PC-9 (cell line): ENCODE measurements at regions not wholly inside any gene's neighbourhood (a gene's known extent, or its start where the extent isn't known, plus 50 kb on each side); places are given as distances from the start of the nearest gene placed in this dataset.

Experiments used
- BruUV-seq: library from RNA; stranded (reverse); fragments of 400-500 nt; replicated peaks from 2 replicates; lab custom pipeline; 2021; lab: Mats Ljungman, UMichigan
- CTCF ChIA-PET: fragments of 300-600 bp; sonication (Branson Sonifier 250); formaldehyde crosslinking; loops from one replicate; lab custom pipeline; 2022; ENCODE audit warnings: antibody characterized with exemption; lab: Charles Lee
- POLR2A ChIA-PET: fragments of 300-600 bp; sonication (Branson Sonifier 250); formaldehyde crosslinking; loops from one replicate; lab custom pipeline; 2022; ENCODE audit warnings: antibody characterized with exemption; ENCODE audit not compliant: unreplicated experiment; lab: Charles Lee
- DNase-seq, 2 experiments: peaks; one replicate each; pipeline versions ENCODE4 v3.0.0 to v3.0.0-alpha.2; 2015 to 2022; ENCODE audit warnings: mixed read lengths in 1 of 2
- H2AFZ ChIP-seq: fragments of 200-600 bp; sonication (generic); 2 replicates; pipeline ENCODE4 v1.8.1; 2017; ENCODE audit warnings: antibody characterized with exemption
- H3F3A ChIP-seq: fragments of 200-600 bp; sonication (generic); 2 replicates; pipeline ENCODE4 v1.8.1; 2017; ENCODE audit warnings: antibody characterized with exemption, mild to moderate bottlenecking, low read depth; ENCODE audit not compliant: insufficient read depth
- H3K27ac ChIP-seq: fragments of 200-600 bp; sonication (generic); 2 replicates; pipeline ENCODE4 v1.6.1; 2016; ENCODE audit warnings: mixed run types
- H3K27me3 ChIP-seq: fragments of 200-600 bp; sonication (generic); 2 replicates; pipeline ENCODE4 v1.6.1; 2016; ENCODE audit warnings: low read depth, mixed run types; ENCODE audit not compliant: insufficient read depth
- H3K36me3 ChIP-seq: fragments of 200-600 bp; sonication (generic); 2 replicates; pipeline ENCODE4 v1.6.1; 2016; ENCODE audit warnings: low read depth, mixed run types
- H3K4me1 ChIP-seq: fragments of 200-600 bp; sonication (generic); replicated peaks from 2 replicates; pipeline ENCODE4 v1.6.1; 2016; ENCODE audit warnings: mixed run types; ENCODE audit not compliant: insufficient read depth
- H3K4me2 ChIP-seq: fragments of 200-600 bp; sonication (generic); 2 replicates; pipeline ENCODE4 v1.6.1; 2017; ENCODE audit warnings: mixed run types
- H3K4me3 ChIP-seq: fragments of 200-600 bp; sonication (generic); 2 replicates; pipeline ENCODE4 v1.6.1; 2016; ENCODE audit warnings: mixed run types
- H3K79me2 ChIP-seq: fragments of 200-600 bp; sonication (generic); 2 replicates; pipeline ENCODE4 v1.6.1; 2017; ENCODE audit warnings: low read depth, mixed run types
- H3K9me2 ChIP-seq: fragments of 200-600 bp; sonication (generic); 2 replicates; pipeline ENCODE4 v1.8.1; 2017; ENCODE audit warnings: mild to moderate bottlenecking; ENCODE audit not compliant: insufficient read depth
- H3K9me3 ChIP-seq: fragments of 200-600 bp; sonication (generic); 2 replicates; pipeline ENCODE4 v1.8.1; 2016; ENCODE audit warnings: low read depth; ENCODE audit not compliant: insufficient read depth
- H4K20me1 ChIP-seq: fragments of 200-600 bp; sonication (generic); 2 replicates; pipeline ENCODE4 v1.8.1; 2017; ENCODE audit not compliant: insufficient read depth
- EZH2 ChIP-seq: fragments of 200-600 bp; sonication (generic); IDR thresholded peaks from 2 replicates; pipeline ENCODE4 v1.8.0; 2017; ENCODE audit warnings: antibody characterized with exemption, low read depth
- intact Hi-C: fragments of 100-400 bp; cut with micrococcal nuclease; formaldehyde crosslinking; loops from one replicate; pipeline ENCODE4 v1.10.0; 2022; ENCODE audit not compliant: unreplicated experiment
- TF ChIP-seq, protein P1 (sequence below): fragments of 200-600 bp; sonication (generic); conservative IDR thresholded peaks from 2 replicates; pipeline ENCODE4 v1.6.1; 2017; ENCODE audit warnings: mixed run types, antibody characterized with exemption, mild to moderate bottlenecking, moderate library complexity

DNA sequence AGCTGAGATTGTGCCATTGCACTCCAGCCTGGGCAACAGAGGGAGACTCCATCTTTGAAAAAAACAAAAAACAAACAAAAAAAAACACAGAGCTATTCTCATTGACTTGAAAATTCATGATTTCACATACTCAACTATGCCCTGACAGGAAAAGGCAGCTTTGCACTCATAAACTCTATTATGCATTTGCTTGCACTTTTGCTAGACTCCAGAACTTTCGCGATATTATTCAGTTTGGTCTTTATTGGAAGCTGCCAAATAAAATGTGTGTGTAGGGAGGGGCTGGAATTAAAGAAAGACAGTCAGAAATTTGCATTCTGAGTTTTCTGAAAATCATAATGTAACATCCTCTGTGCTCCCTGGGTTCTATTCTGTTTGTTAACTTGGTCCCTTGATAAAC lies 635.1 kb upstream of the KLF12 start:
- Histone ChIP-seq H3K9me3 (no peaks in the 10 kb centered on the region), H3K9me2 (no peaks in the 10 kb centered on the region), H3K27me3 (no peaks in the 10 kb centered on the region), H3F3A (no peaks in the 10 kb centered on the region), H3K4me3 (no peak overlapping the region), H3K4me1 (no peaks in the 10 kb centered on the region), H4K20me1 (no peaks in the 10 kb centered on the region), H3K79me2 (no peaks in the 10 kb centered on the region), H3K27ac (no peak overlapping the region), H3K36me3 (no peaks in the 10 kb centered on the region), H2AFZ (no peak overlapping the region), H3K4me2 (no peak overlapping the region)
- intact Hi-C loops: no loop called here
- BruUV-seq: no TSS peak
- CTCF ChIA-PET: no interaction called here
- no peak for DNase-seq
- POLR2A ChIA-PET: no interaction called here
- TF ChIP-seq EZH2: no peak
- TF ChIP-seq, protein P1, sequence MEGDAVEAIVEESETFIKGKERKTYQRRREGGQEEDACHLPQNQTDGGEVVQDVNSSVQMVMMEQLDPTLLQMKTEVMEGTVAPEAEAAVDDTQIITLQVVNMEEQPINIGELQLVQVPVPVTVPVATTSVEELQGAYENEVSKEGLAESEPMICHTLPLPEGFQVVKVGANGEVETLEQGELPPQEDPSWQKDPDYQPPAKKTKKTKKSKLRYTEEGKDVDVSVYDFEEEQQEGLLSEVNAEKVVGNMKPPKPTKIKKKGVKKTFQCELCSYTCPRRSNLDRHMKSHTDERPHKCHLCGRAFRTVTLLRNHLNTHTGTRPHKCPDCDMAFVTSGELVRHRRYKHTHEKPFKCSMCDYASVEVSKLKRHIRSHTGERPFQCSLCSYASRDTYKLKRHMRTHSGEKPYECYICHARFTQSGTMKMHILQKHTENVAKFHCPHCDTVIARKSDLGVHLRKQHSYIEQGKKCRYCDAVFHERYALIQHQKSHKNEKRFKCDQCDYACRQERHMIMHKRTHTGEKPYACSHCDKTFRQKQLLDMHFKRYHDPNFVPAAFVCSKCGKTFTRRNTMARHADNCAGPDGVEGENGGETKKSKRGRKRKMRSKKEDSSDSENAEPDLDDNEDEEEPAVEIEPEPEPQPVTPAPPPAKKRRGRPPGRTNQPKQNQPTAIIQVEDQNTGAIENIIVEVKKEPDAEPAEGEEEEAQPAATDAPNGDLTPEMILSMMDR: no peak

DNA sequence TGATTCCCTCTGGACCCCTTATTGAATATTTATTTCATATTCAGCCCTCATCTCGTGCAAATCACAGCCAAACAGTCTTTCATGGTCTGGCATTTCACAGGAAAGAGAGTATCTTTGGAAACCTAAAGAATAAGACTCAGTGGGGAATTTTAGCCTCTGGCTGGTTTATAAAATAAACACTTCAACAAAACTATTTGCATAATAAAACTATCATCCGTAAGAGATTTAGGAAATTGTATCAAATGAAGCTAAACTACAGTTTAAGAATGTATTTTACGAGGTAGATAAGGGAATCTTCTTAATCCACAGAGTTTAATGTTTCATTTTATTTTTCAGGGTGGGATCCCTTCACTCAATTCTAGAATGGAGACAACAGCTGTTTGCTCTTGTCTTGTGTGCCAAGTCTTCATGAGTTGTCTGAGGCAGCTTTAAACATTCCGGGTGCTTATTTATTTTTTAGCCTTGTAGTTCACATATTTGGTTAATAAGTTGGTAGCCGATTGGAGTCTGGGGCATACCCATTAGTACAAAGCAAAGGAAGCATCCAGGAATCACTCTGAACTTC lies 634.4 kb upstream of the KLF12 start:
- H3K27ac ChIP-seq: no peak overlapping the region
- POLR2A ChIA-PET: no interaction called here
- H3F3A ChIP-seq: no peaks in the 10 kb centered on the region
- H3K4me1 ChIP-seq: no peaks in the 10 kb centered on the region
- H3K9me2 ChIP-seq: no peaks in the 10 kb centered on the region
- H3K4me3 ChIP-seq: no peak overlapping the region
- intact Hi-C loops: no loop called here
- no peaks in the 10 kb centered on the region for H3K9me3 ChIP-seq
- TF ChIP-seq EZH2: no peak
- TF ChIP-seq, protein P1: no peak
- H4K20me1 ChIP-seq: no peaks in the 10 kb centered on the region
- no peaks in the 10 kb centered on the region for H3K79me2 ChIP-seq
- no peak overlapping the region for H2AFZ ChIP-seq
- no peaks in the 10 kb centered on the region for H3K27me3 ChIP-seq
- CTCF ChIA-PET: no interaction called here
- no peaks in the 10 kb centered on the region for H3K36me3 ChIP-seq
- no TSS peak for BruUV-seq
- DNase-seq: no peak
- no peak overlapping the region for H3K4me2 ChIP-seq

DNA sequence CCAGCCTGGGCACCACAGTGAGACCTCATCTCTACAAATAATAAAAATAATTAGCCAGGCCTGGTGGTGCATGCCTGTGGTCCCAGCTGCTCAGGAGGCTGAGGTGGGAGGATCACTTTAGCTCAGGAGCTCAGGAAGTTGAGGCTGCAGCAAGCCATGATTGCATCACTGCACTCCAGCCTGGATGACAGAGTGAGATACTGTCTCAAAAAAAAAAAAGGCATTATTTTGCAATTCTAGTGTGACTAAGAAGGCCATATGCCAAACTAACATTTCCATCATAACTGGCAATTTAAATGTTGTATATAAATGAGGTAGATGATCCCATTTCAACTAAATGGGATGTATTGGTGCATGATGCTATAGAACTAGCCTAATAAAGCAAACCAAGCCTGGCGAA lies 632.8 kb upstream of the KLF12 start:
- Histone ChIP-seq H2AFZ (no peak overlapping the region), H3F3A (no peaks in the 10 kb centered on the region), H3K4me1 (no peaks in the 10 kb centered on the region), H3K4me2 (no peak overlapping the region), H3K79me2 (no peaks in the 10 kb centered on the region), H3K4me3 (no peak overlapping the region), H3K9me2 (no peaks in the 10 kb centered on the region), H4K20me1 (no peaks in the 10 kb centered on the region), H3K9me3 (no peaks in the 10 kb centered on the region), H3K27me3 (no peaks in the 10 kb centered on the region), H3K36me3 (no peaks in the 10 kb centered on the region), H3K27ac (no peak overlapping the region)
- ChIA-PET CTCF (no interaction called here), POLR2A (no interaction called here)
- intact Hi-C loops: no loop called here
- no TSS peak for BruUV-seq
- TF ChIP-seq EZH2: no peak
- TF ChIP-seq, protein P1: no peak
- DNase-seq: no peak
